H1 (cell line): ENCODE measurements at regions not wholly inside any gene's neighbourhood (a gene's known extent, or its start where the extent isn't known, plus 50 kb on each side); places are given as distances from the start of the nearest gene placed in this dataset.

Experiments
- EGR1 ChIP-seq: IDR thresholded peaks from 2 replicates; pipeline ENCODE4 v1.6.1; 2011; ENCODE audit warnings: low read depth, low read length, borderline replicate concordance
- EZH2 ChIP-seq: fragments of 200-600 bp; sonication (generic); IDR thresholded peaks from 2 replicates; pipeline ENCODE4 v1.7.1; 2012; ENCODE audit warnings: low read depth, mild to moderate bottlenecking, moderate library complexity, low read length, inconsistent platforms; ENCODE audit not compliant: severe bottlenecking
- TF ChIP-seq, protein P1 (sequence below): IDR thresholded peaks from 2 replicates; pipeline ENCODE4 v1.6.1; 2011; ENCODE audit warnings: low read length, improper control_type of control experiment

- TF ChIP-seq, protein P1, sequence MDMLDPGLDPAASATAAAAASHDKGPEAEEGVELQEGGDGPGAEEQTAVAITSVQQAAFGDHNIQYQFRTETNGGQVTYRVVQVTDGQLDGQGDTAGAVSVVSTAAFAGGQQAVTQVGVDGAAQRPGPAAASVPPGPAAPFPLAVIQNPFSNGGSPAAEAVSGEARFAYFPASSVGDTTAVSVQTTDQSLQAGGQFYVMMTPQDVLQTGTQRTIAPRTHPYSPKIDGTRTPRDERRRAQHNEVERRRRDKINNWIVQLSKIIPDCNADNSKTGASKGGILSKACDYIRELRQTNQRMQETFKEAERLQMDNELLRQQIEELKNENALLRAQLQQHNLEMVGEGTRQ: no peak
- no peak for TF ChIP-seq EGR1
- no peak for TF ChIP-seq EZH2
Measured at GRCh38 chr10:59055045-59055444, 121.4 kb upstream of the PHYHIPL start.
